ENCODE measurements at regions not wholly inside any gene's neighbourhood (a gene's known extent, or its start where the extent isn't known, plus 50 kb on each side); places are given as distances from the start of the nearest gene placed in this dataset.

DNA sequence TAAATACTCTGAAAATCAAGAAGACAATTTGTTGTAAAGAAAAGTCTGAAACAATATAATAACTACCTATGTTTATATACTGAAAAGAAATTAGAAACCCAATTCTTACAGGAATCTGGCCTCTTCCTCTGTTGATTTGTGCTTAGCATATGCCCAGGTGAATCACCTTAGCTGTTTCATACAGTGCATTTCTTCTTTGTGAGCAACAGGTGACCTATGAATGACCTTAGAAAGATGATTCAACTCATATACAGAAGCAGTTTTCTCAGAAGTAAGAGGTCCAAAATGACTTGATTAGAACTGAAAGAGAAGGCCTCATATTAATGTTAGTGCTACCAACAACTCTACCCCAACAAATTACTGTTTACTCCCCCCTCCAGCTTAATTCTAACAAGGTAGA lies 419.5 kb upstream of the ID4 start:
- no peak for DNase-seq

DNA sequence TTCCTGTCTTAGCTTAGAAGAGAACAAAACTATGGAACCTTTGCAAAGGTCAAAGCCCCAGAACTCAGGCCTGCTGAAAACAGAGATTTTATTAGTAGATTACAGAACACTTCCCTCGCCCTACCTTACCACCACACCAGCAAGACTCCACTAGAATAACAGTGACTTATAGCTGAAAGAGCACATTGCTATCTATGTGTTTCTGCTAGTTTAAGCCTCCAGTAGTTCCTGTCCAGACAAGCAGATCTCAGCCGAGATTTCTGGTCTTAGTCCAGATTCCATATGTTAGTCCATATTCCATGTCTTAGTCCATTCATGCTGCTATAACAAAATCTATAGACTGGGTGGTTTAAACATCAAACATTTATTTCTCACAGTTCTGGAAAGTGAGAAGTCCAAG lies 412.3 kb upstream of the ID4 start:
- no peak for DNase-seq

DNA sequence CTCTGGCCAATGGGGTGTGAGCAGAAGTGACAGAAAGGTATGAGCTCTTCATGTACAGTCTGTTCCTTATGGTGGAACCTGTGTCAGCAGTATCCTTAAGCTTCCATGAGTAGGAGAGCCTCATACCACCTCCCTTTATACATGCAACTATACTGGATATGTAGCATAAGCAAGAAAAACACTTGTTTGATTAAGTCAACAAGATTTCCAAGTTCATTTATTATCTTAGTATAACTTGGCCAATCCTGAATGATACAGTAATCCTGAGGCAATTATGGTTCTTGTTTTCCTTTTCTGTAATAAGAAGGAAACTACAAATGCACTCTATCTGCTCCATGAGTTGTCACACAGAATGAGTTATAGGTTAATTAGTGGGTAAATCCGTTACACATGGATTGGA lies 409.6 kb upstream of the ID4 start:
- DNase-seq = no peak

DNA sequence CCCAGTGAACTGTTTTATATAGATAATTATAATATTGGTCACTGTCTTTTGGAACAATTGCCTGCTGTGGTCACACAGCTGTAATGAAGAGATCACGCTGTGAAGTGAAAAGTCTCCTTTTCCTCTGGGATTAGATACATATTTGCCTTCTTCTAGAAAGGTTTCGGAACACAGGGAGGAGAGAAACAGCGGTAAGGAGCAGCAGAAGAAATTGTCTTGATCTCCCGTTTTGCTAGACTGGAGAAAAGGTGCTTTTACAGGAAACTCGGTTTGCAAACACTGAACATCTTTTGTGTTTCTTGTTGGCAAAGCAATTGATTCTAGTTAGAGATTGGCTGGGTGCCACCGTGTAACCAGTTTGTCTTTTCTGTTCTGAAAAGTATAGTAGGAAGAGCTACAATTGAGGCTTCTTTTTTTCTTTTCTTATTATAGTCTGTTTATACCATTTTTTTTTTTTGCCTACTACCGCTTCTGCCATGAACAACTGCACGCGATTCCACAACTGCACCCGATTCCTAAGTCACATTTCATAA lies 404.1 kb upstream of the ID4 start:
- no peak for DNase-seq

DNA sequence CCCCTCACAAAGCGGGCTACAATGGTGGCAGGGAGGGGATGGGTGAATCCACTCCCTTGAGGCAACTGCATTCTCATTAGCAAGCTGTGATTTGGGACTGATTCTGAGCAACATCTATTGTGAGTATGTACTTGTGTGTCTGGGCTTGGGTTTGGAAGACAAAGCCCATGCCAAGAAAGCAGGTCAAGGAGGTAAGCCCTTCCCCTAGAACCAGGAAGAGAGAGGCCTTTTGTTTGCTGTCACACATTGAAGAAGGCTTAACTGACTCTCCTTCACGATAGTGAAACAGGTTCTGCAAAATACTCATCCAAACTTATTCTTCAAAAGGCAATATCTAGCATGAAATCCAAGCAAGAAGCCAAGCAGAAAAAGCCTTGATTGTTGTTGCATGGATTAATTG lies 403.1 kb upstream of the ID4 start:
- no peak for DNase-seq

DNA sequence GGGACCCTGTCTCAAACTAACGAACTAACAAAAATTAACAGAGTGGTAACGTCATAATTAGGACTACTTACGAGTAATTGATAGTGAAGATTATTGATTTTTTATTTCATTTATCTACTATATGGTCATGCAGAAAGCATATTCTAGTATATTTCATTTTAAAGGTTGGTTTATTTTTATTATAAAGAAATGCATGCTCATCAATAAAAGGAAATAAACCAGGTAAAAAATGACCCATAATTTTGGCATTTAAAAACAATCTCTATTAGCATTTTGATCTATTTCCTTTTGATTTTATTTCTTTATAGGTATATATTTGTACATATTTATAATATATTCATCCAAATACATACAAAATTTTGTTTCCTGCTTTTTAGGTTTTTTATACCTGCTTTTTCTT lies 401.4 kb upstream of the ID4 start:
- DNase-seq = no peak

DNA sequence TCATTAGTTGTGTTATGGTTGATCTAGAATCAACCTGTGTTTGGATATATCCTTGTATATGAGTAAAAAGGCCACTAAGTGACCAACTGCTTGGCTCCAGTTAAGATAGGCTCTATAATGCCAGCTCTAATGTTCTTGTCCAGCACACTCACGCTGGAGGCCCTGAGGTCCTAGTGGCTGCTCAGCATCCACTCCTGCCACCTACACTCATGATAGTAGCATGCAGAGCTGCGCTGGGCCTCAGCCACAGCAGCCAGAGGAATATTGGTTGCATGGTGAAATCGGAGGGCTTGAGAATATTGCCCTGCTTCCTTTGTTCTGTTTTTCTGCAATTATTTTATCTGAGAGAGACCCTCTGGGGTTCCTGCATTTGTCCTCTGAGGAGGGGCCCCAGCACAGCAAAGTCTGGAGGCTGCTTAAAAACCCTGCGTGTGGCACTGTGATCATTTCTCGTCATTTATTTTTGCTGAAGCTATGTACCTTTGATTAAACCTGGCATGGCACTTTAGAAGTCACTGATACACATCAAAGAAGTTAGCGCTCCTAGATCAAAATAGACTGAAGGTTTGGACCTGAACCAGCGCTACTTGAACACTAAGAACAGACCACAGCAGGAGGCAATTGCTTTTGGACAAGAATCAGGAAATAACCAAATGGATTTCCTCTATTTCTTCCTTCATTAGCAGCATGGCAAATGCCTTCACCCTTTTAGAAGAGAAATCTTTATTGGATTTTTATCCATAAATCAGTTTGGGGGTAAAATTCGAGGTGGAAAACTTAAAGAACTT lies 398.4 kb upstream of the ID4 start:
- no peak for DNase-seq

DNA sequence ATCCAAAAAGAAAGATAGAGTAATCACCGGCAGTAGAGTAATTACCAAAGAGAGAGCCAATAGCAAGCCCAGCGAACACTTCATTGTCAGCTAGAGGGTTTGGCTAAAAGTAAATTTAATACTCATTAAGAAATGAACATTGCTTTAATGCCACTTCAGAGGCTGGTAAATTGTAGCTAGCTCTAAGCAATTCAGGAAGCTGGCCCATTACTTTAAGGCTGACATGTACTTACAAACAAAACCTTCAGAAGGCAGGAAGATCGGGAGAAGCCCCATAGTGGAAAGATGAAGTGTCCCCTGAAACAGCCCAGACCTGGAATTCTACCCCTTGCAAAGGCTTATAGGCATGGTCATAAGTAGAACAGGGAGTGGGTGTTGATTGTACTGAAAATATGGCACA lies 396.6 kb upstream of the ID4 start:
- DNase-seq = no peak

DNA sequence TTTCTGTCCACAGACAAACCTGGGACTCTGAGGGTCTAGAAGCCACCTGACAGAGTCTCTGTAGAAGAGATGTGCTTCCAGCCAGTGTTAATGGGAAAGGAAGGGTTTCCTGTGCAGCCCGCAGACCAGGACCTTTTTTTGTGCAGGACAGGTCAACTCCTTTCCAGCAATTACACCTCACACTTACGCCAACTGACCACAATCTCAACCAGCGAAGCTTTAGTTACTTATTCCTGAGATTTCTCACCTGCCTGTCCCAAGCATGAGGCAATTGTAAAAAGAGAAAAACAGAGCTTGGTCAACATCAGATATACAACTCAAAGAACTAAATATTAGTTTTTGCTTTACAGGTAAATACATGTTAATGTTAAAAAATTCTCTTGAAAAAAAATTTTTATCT lies 393.8 kb upstream of the ID4 start:
- DNase-seq = no peak

DNA sequence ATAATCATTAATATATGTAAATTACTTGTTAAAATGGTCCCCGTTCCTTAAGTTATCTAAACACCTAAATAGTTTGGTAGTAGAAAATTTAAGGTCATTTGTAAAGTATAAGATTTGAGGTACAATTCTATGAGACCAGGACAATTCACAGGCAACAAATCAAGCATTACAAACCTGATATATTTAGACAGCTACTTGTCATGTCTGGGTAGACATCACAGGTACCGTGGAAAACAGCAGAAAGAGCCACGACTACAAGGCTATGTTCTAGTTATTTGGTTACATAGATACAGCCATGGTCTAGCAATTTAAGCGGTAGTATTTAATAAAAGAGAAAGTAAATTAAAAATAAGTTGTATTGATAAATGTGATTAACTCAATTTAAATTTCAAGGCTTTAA lies 393.1 kb upstream of the ID4 start:
- DNase-seq = no peak

DNA sequence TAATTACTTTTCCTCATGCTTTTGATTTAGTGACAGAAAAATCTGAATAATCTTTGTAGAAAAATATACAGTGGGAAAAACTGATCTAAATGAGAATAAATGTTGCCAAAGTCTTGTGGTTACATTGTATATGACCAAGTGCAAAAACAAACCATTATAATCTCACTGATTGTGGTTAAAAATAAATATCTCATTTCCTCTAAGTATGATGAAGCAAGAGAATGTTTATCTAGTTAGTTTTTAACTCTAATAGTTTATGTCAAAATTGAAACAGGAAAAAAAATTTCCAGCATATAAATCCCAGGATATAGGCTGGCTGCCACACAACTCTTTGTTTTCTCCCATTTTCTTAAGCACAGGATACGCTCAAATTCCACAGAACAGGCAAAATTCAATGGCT lies 392.7 kb upstream of the ID4 start:
- DNase-seq = no peak

DNA sequence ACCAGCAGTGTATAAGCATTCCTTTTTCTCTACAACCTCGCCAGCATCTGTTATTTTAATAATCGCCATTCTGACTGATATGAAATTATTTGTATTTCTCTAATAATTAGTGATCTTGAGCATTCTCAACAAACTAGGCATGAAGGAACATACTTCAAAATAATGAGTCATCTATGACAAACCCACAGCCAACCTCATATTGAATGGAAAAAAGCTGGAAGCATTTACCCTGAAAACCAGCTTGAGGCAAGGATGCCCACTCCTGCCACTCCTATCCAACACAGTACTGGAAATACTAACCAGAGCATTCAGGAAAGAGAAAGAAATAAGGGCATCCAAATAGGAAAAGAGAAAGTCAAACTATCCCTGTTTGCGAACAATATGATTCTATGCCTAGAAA lies 390.6 kb upstream of the ID4 start:
- no peak for DNase-seq

DNA sequence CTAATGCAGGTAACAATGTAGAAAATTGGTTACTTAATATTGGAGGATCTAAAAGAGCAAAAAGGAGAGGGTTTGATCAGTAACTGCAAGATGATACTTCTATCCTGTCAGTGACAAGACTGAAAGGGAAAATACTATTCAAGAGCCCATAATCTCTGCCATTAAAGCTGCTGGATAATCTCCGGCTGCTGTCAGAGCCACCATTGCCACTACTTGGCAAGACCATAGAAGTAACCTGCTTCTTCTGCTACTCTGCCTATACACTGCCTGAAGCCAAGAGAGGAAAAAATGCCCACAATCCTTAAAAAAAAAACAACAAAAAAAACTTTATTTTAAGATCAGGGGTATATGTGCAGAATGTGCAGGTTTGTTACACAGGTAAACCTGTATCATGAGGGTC lies 386.5 kb upstream of the ID4 start:
- no peak for DNase-seq

DNA sequence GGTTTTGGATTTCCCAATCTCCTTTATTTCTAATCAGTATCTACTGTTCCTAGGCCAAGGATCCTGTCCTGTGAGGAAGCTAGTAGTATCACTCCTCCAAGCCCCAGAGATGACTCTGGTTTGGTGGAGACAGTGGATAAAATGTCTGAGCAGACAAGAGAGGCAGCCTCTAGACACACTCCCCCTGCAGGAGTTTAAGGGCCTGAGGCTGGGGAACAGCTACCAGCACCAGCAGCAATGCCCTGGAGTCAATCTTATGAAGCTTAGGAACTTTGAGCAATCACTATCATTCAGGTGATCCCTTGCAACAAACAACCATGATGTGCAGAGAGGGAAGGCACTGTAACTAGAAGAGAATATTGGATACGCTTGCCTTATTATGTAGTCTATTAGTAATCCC lies 384.7 kb upstream of the ID4 start:
- DNase-seq = peak; percentile 70

DNA sequence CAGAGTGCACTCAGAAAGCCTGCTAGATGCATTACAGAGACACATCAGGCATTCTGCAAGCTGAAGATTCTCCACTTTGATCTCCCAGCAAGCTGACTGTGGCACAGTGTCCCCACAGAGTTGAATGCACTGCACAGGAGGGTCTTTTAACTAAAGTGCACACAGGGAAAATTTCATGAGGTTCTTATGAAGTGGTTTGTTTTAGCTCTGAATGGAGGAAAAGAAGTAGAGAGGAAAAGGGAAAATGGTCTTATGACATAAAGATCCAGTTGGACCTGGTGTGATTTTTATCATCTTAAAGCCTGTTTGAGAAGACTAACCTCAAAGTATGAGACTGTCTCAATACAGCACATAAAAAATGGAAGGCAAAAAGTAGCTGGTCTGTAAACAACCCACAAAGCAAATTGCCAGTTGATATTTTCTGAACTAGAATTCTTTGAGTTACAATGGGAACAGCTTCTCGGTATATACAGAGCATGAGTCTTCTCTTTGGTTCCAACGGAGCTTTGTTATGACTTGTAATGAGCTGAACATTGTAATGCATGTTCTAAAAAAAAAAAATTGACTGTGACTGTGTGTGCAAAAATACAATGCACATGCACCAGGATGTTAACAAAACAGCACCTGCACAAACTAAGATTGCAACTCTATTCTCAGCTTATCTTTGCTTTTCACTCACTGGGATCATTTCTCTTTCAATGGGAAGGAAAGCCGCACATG lies 383.0 kb upstream of the ID4 start:
- DNase-seq = no peak

DNA sequence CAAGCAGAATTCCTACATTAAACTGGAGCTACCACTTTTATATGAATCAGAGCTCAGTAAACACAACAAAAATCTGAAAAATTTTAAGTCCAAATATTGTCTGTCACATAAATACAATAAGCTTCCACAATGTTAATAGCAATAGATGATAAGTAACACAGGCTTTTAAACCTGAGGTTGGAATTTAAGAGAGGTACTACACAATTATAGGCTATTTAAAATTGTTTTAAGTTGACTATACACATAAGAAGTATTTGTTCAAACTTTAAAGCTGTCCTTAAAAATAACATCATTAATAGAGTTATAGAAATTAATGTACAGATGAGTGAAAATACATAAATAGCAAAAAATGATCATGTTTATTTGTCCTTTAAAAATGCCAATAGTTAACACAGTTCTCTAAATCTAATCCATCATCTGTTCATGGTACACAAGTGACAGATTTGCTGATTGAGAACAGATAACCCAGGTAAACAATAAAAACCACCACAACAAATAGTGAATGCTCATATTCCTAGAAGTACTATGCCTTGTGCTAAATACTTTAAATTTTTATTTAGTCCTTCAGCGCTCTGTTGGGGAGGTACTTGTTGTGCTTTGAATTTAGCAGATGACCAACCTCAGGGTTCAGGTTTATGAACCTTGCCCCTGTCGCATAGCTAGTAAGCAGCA lies 382.3 kb upstream of the ID4 start:
- no peak for DNase-seq

DNA sequence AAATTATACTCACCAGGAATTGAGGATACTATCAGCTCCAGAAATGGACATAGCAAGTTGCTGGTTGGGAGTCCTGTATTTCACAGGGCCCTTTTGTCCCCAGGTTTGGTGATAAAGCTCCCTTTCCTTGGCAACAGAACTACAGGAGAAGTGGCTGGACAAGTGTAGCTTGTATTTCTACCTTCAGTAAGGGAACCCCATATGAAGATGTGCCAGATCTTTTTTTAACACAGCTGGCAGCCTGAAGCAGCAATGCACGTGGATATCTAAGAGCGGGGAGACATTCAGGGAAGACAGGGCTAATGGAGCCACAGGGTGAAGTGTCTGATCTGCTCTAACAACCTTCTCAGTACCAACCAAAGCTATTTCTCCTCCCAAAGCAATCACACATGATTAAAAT lies 373.9 kb upstream of the ID4 start:
- DNase-seq = no peak

DNA sequence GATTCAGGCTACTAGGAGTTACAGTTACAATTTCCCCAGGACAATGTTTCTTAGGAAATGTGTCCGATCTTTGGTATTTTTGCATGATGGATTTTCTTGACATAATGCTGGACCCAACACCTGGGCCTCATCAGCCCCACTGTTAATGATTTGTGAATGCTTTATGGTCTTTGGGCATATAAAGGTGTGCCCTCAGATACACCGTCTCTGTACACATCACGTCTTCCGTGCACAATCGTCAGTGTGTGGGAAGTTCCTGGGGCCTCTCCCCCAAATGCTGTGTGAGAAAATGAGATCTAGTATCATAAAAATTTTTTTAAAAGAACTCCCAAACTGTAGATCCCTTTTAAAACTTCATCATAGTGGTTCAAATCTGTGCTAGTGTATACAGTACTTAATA lies 373.2 kb upstream of the ID4 start:
- no peak for DNase-seq

DNA sequence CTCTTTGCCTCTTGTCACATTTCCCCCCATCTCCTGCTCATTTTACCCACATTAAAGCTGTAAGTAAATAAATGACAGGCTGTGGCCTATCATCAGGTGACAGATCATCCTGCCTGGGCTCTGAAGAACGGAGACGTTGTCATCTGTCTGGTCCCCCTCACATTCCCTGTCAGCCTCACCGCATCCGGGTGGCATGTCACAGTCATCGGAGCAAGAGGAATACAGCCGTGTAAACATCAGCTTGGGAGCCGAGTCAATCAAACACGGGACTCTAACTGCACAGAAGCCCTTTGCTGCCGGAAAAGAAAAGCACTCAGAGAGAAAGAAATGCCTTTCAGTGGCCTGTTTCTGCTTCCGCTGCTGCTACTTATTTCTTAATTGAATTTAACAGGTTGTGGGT lies 371.9 kb upstream of the ID4 start:
- DNase-seq = no peak

DNA sequence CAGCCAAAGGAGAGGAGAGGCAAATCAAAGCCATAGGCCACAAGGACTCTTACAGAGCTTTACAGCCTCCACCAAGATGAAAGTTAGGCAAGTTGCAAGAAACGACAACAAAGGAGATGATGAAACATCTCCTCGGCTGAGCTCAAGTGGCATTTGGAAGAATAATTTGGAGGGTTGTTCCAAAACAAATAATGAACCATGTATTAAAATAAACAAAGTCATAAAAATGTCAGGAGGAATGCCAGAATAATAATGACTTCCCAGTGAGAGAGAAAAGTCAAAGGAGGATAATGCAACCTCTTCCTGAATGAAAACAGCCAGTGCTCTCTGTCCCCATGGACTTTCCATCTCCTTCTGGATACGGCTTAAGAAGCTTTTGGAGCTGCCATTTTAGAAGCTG lies 371.4 kb upstream of the ID4 start:
- DNase-seq = no peak

DNA sequence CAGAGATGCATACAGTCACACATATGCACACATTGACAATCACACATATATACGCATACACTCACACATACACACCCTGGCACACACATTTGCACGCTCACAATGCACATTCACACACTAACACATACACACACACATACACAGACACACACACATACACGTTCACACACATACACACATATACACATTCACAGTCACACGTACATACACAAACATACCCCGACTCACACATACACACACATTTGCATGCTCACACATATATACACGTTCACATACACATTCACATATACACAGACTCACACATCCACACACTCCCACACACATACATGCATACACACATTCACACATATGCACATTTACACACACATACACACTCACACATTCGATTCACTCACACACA lies 366.8 kb upstream of the ID4 start:
- no peak for DNase-seq

DNA sequence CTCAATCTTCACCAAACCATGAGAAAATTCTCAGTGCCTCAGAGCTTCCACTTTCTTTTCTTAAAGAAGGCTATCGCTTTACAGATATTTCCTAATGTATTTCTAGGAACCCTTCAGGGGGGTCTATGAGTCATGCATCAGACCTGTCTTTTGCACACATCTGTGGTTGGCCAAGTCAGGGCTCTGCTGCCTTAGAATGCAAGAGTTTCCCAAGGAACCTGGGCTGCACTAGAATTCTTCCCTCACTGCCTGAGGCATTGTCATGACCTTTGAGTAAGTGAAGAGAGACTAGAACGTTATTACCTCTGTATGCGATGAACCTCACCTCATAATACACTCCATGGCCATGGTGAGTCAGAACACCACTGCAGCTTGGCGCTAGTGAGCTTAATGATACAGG lies 365.0 kb upstream of the ID4 start:
- peak; percentile 96 for DNase-seq

DNA sequence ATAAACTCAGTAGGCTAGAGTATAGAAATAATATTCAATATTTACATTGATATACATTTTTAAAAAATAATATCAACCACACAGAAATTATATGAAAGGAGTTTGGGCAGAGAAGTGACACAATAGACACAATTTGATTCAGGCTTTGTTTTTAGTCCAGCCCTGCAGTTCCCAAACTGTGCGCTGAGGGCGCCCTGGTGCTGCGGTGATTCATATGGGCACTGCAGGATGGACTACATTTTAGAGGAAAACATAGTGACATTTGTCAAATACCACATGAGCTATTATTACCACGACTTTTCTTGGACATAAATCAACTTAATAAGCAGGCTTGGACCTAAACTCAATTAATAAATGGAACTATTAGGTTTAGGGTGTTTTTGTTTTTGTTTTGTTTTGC lies 364.3 kb upstream of the ID4 start:
- peak; percentile 67 for DNase-seq

DNA sequence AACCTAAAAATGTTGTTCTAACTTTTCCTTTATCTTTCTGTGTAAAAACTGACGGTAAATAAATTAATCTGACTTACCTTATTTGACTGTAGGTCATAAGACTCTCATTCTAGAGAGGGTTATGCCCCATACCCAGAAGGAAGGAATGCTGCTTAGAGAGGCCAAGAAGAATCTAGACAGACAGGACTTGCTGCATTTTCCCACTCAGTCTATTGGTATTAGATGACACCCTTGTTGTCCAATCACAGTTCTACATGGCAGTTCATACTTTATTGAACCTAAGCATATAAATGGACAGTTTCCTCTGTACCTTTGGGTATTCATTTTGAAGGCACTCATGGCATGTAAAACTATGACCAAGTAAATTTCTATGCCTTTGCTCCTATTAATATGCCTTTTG lies 359.6 kb upstream of the ID4 start:
- DNase-seq = no peak

Measured in islet precursor cell (in vitro differentiated cells).